OCI-LY7 (cell line): ENCODE measurements at regions not wholly inside any gene's neighbourhood (a gene's known extent, or its start where the extent isn't known, plus 50 kb on each side); places are given as distances from the start of the nearest gene placed in this dataset.

Experiments
- CTCF ChIP-seq: fragments of 200-600 bp; sonication (generic); conservative IDR thresholded peaks from 2 replicates; pipeline ENCODE4 v1.5.1; 2014; ENCODE audit warnings: mild to moderate bottlenecking, antibody characterized with exemption, low read length, moderate library complexity, mixed read lengths
- EZH2phosphoT487 ChIP-seq: fragments of 200-600 bp; sonication (generic); IDR thresholded peaks from 2 replicates; pipeline ENCODE4 v1.6.1; 2018; ENCODE audit warnings: low read depth, borderline replicate concordance, mild to moderate bottlenecking, mixed run types, antibody characterized with exemption, low read length, moderate library complexity, mixed read lengths

DNA sequence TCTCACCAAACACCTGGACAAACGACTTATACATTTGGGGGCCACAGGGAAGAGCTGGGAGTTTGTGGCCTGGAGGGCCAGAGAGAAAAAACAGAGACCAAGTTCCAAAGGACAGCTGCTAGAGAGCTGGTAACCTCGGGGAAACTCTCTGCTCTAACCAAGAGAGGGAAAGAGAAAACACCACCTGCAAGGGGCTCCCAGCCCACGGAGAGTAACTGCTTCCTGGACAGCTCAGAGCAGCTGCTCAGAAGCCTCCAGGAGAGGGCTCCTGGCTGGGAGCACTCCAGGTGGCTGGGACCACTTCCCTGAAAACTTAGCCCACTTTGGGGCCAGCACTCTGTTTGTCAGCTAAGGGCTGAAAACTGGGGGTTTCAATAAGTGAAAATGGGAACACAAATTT lies 154.8 kb upstream of the GRIK3 start:
- no peak for TF ChIP-seq CTCF
- no peak for TF ChIP-seq EZH2phosphoT487
